WI38 (cell line): ENCODE measurements at regions not wholly inside any gene's neighbourhood (a gene's known extent, or its start where the extent isn't known, plus 50 kb on each side); places are given as distances from the start of the nearest gene placed in this dataset.

Source experiments
- H3K4me3 ChIP-seq: 2 replicates; pipeline ENCODE4 v1.5.1; 2011; ENCODE audit warnings: low read depth, mild to moderate bottlenecking, control low read depth, low read length
- CTCF ChIP-seq: IDR thresholded peaks from 2 replicates; pipeline ENCODE4 v1.5.1; 2012; ENCODE audit warnings: low read depth, mild to moderate bottlenecking, control low read depth, low read length

GRCh38 chr11:100584201-100584985, 102.7 kb upstream of the ARHGAP42 start:
- no peak for TF ChIP-seq CTCF
- H3K4me3 ChIP-seq: no peak overlapping the region

GRCh38 chr11:100585728-100586127, 101.4 kb upstream of the ARHGAP42 start:
- H3K4me3 ChIP-seq: no peak overlapping the region
- TF ChIP-seq CTCF: no peak

GRCh38 chr11:100586361-100587101, 100.6 kb upstream of the ARHGAP42 start:
- H3K4me3 ChIP-seq: no peak overlapping the region
- no peak for TF ChIP-seq CTCF

- no peak overlapping the region for H3K4me3 ChIP-seq
- no peak for TF ChIP-seq CTCF
Measured at GRCh38 chr11:100592619-100593260, 94.3 kb upstream of the ARHGAP42 start.

GRCh38 chr11:100593291-100593690, 93.8 kb upstream of the ARHGAP42 start:
- H3K4me3 ChIP-seq: no peak overlapping the region
- TF ChIP-seq CTCF: no peak

GRCh38 chr11:100594320-100594719, 92.8 kb upstream of the ARHGAP42 start:
- TF ChIP-seq CTCF: no peak
- H3K4me3 ChIP-seq: no peak overlapping the region

- TF ChIP-seq CTCF: no peak
Measured at GRCh38 chr11:100600941-100601340, 86.1 kb upstream of the ARHGAP42 start.

More at GRCh38 chr11:100600941-100601340, 86.1 kb upstream of the ARHGAP42 start:
- no peak overlapping the region for H3K4me3 ChIP-seq
